Hepatocyte (in vitro differentiated cells): ENCODE measurements at regions not wholly inside any gene's neighbourhood (a gene's known extent, or its start where the extent isn't known, plus 50 kb on each side); places are given as distances from the start of the nearest gene placed in this dataset.

Experiments used
- DNase-seq: peaks from one replicate; pipeline ENCODE4 v3.0.0-alpha.2; 2016; ENCODE audit warnings: low spot score
- H2AFZ ChIP-seq: fragments of 200-600 bp; sonication (generic); 2 replicates; pipeline ENCODE4 v1.6.0; 2016; ENCODE audit warnings: antibody characterized with exemption, mild to moderate bottlenecking
- H3K27ac ChIP-seq: fragments of 200-600 bp; sonication (generic); 2 replicates; pipeline ENCODE4 v1.5.1; 2016; ENCODE audit warnings: mild to moderate bottlenecking
- H3K27me3 ChIP-seq: fragments of 200-600 bp; sonication (generic); 2 replicates; pipeline ENCODE4 v1.6.1; 2016
- H3K36me3 ChIP-seq: fragments of 200-600 bp; sonication (generic); replicated peaks from 2 replicates; pipeline ENCODE4 v1.5.1; 2016; ENCODE audit warnings: low read depth; ENCODE audit not compliant: insufficient read depth
- H3K4me1 ChIP-seq: fragments of 200-600 bp; sonication (generic); 2 replicates; pipeline ENCODE4 v1.5.1; 2016; ENCODE audit warnings: mild to moderate bottlenecking, moderate library complexity; ENCODE audit not compliant: insufficient read depth
- H3K4me2 ChIP-seq: fragments of 200-600 bp; sonication (generic); 2 replicates; pipeline ENCODE4 v1.6.0; 2016
- H3K4me3 ChIP-seq: fragments of 200-600 bp; sonication (generic); 2 replicates; pipeline ENCODE4 v1.5.1; 2016; ENCODE audit warnings: mild to moderate bottlenecking
- H3K79me2 ChIP-seq: fragments of 200-600 bp; sonication (generic); 2 replicates; pipeline ENCODE4 v1.6.0; 2017; ENCODE audit warnings: mild to moderate bottlenecking
- H3K9me2 ChIP-seq: fragments of 200-600 bp; sonication (generic); replicated peaks from 2 replicates; pipeline ENCODE4 v1.6.0; 2017; ENCODE audit warnings: mild to moderate bottlenecking; ENCODE audit not compliant: insufficient read depth
- H3K9me3 ChIP-seq: fragments of 200-600 bp; sonication (generic); 2 replicates; pipeline ENCODE4 v1.5.1; 2016; ENCODE audit warnings: low read depth, mild to moderate bottlenecking
- H4K20me1 ChIP-seq: fragments of 200-600 bp; sonication (generic); 2 replicates; pipeline ENCODE4 v1.6.0; 2016; ENCODE audit warnings: mild to moderate bottlenecking; ENCODE audit not compliant: insufficient read depth, poor library complexity, severe bottlenecking
- EZH2 ChIP-seq: fragments of 200-600 bp; sonication (generic); IDR thresholded peaks from 2 replicates; pipeline ENCODE4 v1.6.1; 2016; ENCODE audit warnings: antibody characterized with exemption, mild to moderate bottlenecking, borderline replicate concordance
- EZH2phosphoT487 ChIP-seq: fragments of 200-600 bp; sonication (generic); IDR thresholded peaks from one replicate; pipeline ENCODE4 v1.6.1; 2018; ENCODE audit warnings: antibody characterized with exemption, mild to moderate bottlenecking, low read depth, moderate library complexity; ENCODE audit not compliant: unreplicated experiment, severe bottlenecking
- WGBS: methylation state at CpG from one replicate; pipeline ENCODE4 v1.1.6; 2016; ENCODE audit warnings: low lambda C conversion rate; ENCODE audit errors: missing lambda C conversion rate; 5-methylcytosine and 5-hydroxymethylcytosine counted together
- TF ChIP-seq, protein P1 (sequence below): fragments of 200-600 bp; sonication (generic); IDR thresholded peaks from 2 replicates; pipeline ENCODE4 v1.5.1; 2016; ENCODE audit warnings: antibody characterized with exemption, mild to moderate bottlenecking; ENCODE audit not compliant: poor library complexity

DNA sequence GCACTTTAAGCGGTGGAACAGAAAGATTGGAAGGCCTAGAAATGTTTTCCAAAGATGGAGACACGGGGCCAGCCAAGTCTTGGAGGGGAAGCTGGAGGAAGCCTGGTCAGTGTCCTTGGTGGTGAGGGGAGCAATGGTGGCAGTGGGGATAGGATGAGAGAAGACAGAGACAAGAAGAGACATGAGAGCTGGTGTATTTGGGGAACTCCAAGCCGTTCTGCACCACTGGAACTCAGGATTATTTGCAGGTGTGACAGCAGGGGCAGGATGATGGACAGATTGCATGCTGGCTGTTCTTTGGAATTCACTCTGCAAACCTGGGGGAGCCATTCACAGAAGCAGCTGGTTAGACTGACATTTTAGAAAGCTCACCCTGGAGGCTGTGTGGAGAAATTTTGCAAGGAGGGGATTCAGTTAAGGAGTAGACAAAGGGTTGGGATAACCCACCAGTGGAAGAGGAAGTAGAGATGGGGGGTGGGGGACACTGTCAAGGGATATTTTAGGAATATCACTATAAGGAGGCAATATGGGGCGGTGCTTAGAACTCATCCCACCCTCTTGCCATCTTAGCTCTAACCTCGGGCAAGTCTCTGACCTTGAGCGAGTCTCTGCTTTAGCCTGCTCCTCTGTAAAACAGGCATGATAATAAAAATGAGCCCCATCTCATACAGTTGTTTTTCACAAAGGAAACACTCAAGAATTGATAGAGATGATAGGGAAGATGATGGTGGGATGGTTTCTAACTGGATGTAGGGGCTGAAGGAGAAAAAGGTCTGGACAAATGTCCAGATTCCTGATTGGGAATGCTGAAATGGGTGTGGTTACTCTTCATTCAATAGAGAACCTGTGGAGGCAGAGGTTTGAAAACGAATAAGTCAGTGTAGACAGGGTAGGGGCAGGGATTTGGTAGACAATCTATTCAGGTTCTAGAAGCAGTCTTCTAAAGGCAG, 175.8 kb downstream of the MYCN start:
- no peak overlapping the region for H2AFZ ChIP-seq
- H3K9me2 ChIP-seq = no peaks in the 10 kb centered on the region
- H3K27me3 ChIP-seq = no peaks in the 10 kb centered on the region
- H3K9me3 ChIP-seq = no peaks in the 10 kb centered on the region
- no peak overlapping the region for H3K4me2 ChIP-seq
- no peaks in the 10 kb centered on the region for H3K79me2 ChIP-seq
- peak overlapping the region; percentile 69 for H3K27ac ChIP-seq
- peaks cover 17% of the 10 kb centered on the region for H3K4me1 ChIP-seq
- WGBS = 80% methylated on average over 7 of the region's 7 CpGs
- no peaks in the 10 kb centered on the region for H3K36me3 ChIP-seq
- TF ChIP-seq, protein P1, sequence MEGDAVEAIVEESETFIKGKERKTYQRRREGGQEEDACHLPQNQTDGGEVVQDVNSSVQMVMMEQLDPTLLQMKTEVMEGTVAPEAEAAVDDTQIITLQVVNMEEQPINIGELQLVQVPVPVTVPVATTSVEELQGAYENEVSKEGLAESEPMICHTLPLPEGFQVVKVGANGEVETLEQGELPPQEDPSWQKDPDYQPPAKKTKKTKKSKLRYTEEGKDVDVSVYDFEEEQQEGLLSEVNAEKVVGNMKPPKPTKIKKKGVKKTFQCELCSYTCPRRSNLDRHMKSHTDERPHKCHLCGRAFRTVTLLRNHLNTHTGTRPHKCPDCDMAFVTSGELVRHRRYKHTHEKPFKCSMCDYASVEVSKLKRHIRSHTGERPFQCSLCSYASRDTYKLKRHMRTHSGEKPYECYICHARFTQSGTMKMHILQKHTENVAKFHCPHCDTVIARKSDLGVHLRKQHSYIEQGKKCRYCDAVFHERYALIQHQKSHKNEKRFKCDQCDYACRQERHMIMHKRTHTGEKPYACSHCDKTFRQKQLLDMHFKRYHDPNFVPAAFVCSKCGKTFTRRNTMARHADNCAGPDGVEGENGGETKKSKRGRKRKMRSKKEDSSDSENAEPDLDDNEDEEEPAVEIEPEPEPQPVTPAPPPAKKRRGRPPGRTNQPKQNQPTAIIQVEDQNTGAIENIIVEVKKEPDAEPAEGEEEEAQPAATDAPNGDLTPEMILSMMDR = no peak
- TF ChIP-seq EZH2phosphoT487 = no peak
- no peak for TF ChIP-seq EZH2
- H4K20me1 ChIP-seq = no peaks in the 10 kb centered on the region
- no peak for DNase-seq
- H3K4me3 ChIP-seq = no peak overlapping the region

DNA sequence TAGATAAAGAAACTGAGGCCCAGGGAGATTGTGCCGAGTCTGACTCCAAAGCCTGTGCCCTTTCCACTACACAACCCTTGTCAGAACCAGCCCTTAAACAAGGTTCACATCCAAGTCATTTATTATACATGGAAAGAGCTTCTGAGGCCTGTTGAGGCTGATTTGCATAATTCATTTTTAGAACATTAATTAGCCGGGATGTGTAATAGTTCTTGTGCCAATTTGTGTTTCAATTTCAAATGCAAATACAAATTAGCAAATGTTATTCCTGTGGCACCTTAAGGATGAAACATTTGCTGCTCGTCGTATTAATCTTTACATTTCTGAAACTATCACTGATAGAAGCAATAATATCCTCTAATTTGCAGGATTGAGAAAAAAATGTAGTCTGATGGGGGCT, 174.9 kb downstream of the MYCN start:
- H3K27me3 ChIP-seq = no peaks in the 10 kb centered on the region
- H2AFZ ChIP-seq = peak overlapping the region; percentile 15
- H3K36me3 ChIP-seq = no peaks in the 10 kb centered on the region
- TF ChIP-seq EZH2phosphoT487 = no peak
- TF ChIP-seq, protein P1 = no peak
- TF ChIP-seq EZH2 = no peak
- no peak overlapping the region for H3K4me2 ChIP-seq
- no peaks in the 10 kb centered on the region for H4K20me1 ChIP-seq
- H3K79me2 ChIP-seq = no peaks in the 10 kb centered on the region
- H3K4me1 ChIP-seq = peaks cover 17% of the 10 kb centered on the region
- no peak for DNase-seq
- no peaks in the 10 kb centered on the region for H3K9me2 ChIP-seq
- no peaks in the 10 kb centered on the region for H3K9me3 ChIP-seq
- H3K4me3 ChIP-seq = no peak overlapping the region
- 78% methylated on average over 4 of the region's 4 CpGs for WGBS
- peak overlapping the region; percentile 69 for H3K27ac ChIP-seq

DNA sequence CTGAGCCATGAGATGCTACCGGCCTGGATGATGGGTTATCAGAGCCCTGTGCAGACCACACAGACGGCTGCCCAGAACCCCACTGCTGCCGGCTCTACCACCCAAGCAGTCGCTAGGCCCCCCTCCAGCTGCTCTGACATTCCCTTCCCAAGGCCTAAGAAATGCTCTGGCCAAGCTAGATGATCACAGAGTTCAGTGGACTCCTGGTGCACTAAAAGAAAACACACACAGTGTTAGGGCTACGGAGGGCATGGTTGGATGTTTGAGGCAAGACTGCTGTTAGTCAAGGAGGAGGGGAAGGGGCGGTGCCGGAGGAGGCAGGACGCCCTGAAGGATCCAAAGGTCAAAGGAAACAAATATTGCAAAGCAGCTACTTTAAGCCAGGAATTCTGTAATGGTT, 174.5 kb downstream of the MYCN start:
- TF ChIP-seq, protein P1 = no peak
- no peak for TF ChIP-seq EZH2phosphoT487
- H3K9me3 ChIP-seq = no peaks in the 10 kb centered on the region
- H3K4me1 ChIP-seq = peaks cover 17% of the 10 kb centered on the region
- H3K4me3 ChIP-seq = no peak overlapping the region
- H3K79me2 ChIP-seq = no peaks in the 10 kb centered on the region
- H3K9me2 ChIP-seq = no peaks in the 10 kb centered on the region
- peak; percentile 71 for DNase-seq
- no peak overlapping the region for H3K4me2 ChIP-seq
- H3K36me3 ChIP-seq = no peaks in the 10 kb centered on the region
- H2AFZ ChIP-seq = no peak overlapping the region
- 39% methylated on average over 8 of the region's 8 CpGs for whole genome bisulfite sequencing
- H3K27me3 ChIP-seq = no peaks in the 10 kb centered on the region
- H4K20me1 ChIP-seq = no peaks in the 10 kb centered on the region
- peak overlapping the region; percentile 69 for H3K27ac ChIP-seq
